HEK293 (cell line): ENCODE measurements at regions not wholly inside any gene's neighbourhood (a gene's known extent, or its start where the extent isn't known, plus 50 kb on each side); places are given as distances from the start of the nearest gene placed in this dataset.

Experiments used
- CTCF ChIP-seq: fragments of 450-650 bp; formaldehyde crosslinking; IDR thresholded peaks from 2 replicates; pipeline ENCODE4 v1.5.1; 2016; ENCODE audit warnings: missing biosample characterization, missing genetic modification characterization
- ZBTB1 ChIP-seq: fragments of 450-650 bp; formaldehyde crosslinking; IDR thresholded peaks from 2 replicates; pipeline ENCODE4 v1.5.1; 2016; ENCODE audit warnings: missing biosample characterization, missing genetic modification characterization

- TF ChIP-seq ZBTB1 (no peak), CTCF (tag by site-specific recombination) (no peak)
These were observed 132.9 kb upstream of the ERRFI1 start for GRCh38 chr1:8158995-8159394.
